NCI-H1105 (cell line): ENCODE measurements at regions not wholly inside any gene's neighbourhood (a gene's known extent, or its start where the extent isn't known, plus 50 kb on each side); places are given as distances from the start of the nearest gene placed in this dataset.
"Not testable (repeated sequence)": the region's sequence is repeated elsewhere in the genome, so short reads cannot be mapped to it uniquely, and the experiment has no call there.

ENCODE experiments used
- DNase-seq: peaks from one replicate; lab custom pipeline; 2025; lab: John Stamatoyannopoulos, UW

GRCh38 chr4:104896660-104897645, 249.7 kb upstream of the TET2 start:
- no peak for DNase-seq

- no peak for DNase-seq
Measured at GRCh38 chr4:104899863-104900262, 246.8 kb upstream of the TET2 start.

DNA sequence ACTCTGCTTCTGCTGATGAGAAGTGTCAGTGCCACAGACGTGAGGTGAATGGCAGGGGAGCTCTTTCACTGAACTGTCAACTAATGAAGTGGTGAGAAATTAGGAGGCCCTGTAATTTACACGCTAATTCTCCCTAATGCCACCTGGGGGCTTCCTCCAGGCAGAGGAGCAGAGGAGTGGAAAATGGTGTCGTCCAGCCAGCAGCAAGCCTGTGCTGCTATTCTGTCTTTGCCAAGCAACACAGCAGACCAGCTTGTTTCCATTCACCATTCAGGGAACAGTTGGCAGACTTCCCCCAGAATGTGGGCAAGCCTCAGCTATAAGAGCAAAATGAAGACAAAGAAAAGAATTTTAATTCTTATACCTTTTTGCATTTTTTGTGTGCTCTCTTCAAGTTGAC, 245.2 kb upstream of the TET2 start:
- DNase-seq, result peak; percentile 17

DNA sequence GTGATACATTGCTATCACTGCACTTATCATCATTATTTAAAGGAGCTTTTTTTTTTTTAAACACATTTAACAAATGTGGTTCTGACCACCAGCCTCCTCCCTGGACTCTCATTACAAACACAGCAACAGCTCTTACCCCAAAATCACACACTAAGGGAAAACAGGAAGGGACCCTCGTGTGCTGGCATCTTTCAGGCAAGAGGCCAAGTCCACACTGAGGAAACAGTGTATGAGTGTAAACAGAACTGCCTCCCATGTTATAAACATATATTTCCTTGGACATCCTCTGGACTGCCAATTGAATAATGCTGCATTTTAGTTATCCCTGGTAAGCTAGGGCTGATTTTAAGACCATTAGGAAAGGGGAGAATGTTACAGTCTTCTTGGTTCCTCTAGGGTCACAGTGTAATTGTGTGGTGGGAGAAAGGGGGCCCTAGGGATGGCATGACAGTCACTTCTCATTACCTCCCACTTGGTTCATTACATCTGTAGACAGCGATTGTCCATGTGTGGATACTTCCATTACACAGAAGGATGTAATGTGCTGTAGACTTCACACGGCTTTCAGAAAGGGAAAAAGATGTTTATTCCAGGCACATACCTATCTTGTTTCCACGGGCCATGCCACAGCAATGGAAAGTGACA, 244.6 kb upstream of the TET2 start:
- DNase-seq, result no peak

DNA sequence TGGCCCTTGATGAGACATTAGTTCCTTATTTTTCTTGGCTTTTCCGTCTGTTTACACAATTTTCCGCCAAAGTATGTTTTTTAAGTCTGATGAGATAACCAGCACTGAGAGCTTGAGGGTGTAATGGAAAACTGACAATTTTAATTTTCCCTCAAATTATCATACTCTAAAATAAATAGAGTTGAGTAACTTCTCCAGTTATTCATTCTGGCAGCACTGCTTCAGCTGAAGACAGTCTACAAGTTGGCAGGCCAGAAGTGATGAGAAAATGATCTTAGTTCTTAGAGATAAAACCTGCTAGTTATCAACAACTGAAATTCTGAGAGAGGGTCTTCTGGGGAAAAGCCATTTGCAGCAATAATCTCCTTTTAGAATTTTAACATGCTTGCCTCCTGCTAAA, 241.6 kb upstream of the TET2 start:
- no peak for DNase-seq

GRCh38 chr4:104905546-104905945, 241.1 kb upstream of the TET2 start:
- peak; percentile 54 for DNase-seq

DNA sequence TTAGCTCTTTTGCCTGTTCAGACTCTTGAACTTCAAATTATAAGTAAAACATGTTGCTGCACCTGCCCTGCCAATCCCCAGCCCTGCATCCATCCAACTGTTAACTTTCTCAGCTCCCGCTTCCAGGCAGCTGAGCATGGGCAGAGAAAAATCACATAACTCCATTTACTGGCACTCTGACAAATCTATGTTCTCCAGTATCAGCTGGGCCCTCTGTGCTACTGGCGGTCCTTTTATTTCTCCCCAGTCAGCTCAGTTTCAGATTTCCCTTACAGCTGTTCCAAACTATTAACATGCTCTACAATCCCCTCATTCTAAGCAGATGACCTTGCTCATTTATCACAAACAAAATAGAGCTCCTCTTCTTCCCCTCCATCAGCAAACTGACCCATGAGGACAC, 240.4 kb upstream of the TET2 start:
- peak; percentile 62 for DNase-seq

- no peak for DNase-seq
Measured at GRCh38 chr4:104907074-104907649, 239.5 kb upstream of the TET2 start.

DNA sequence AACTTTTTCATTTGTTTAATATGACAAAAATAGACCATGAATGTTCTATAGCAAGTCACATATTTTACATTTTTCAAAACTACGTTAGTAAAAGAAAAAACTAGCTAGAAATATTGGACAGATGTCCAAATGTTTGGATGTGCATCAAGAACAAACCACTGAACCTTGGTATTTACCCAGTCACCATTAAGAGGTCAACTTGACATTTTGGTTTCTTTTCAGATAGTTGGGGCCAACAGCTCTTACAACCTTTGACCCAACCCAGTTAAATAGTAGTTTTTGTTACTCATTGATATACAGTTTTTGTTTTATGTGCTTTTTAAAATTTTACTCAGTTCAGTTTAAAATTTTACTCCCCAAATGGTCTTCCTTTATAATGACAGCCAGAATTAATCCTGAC, 238.7 kb upstream of the TET2 start:
- no peak for DNase-seq

- DNase-seq, result no peak
Measured at GRCh38 chr4:104909376-104909775, 237.3 kb upstream of the TET2 start.

GRCh38 chr4:104912518-104912917, 234.2 kb upstream of the TET2 start:
- no peak for DNase-seq

GRCh38 chr4:104915373-104915772, 231.3 kb upstream of the TET2 start:
- no peak for DNase-seq

DNA sequence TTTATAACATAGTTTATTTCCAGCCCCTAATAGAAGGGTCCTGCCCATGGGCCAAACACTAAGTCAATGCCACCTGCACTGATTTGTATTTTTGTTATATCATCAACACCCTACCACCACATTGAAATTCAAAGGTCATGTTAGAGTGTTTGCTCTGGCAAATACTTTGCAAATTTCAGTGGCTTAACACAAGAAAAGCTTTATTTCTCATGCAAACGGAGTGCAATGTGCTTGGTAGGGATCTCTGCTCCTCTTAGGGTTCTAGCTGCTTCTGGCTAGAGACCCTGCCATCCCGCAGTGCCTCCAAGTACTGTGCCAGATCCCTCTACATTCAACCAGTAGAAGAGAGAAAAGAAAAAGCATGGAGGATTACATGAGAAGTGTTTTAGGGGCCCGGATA, 230.8 kb upstream of the TET2 start:
- DNase-seq, result no peak

DNA sequence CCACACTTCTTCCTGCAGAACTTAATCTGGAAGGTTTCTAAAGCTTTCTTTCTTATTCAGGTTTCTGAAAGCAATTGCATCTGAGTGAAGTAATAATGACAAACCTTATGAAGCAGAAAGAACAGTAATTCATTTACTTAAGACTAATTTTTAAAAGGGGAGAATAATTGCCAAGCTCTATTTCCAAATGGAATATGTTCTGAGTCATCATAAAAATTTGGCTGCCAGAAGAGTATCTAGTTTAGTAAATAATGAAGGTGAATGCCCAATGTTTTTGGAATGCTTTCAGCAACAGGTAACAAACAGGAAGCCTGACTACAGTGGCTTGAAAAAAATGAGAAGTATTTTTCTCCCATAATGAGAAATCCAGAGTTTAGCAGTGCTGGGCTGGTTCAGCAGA, 227.3 kb upstream of the TET2 start:
- no peak for DNase-seq

GRCh38 chr4:104930298-104930697, 216.4 kb upstream of the TET2 start:
- DNase-seq, result no peak

GRCh38 chr4:104930745-104931736, 215.6 kb upstream of the TET2 start:
- not testable (repeated sequence) for DNase-seq

GRCh38 chr4:104938624-104939023, 208.1 kb upstream of the TET2 start:
- DNase-seq, result no peak

DNA sequence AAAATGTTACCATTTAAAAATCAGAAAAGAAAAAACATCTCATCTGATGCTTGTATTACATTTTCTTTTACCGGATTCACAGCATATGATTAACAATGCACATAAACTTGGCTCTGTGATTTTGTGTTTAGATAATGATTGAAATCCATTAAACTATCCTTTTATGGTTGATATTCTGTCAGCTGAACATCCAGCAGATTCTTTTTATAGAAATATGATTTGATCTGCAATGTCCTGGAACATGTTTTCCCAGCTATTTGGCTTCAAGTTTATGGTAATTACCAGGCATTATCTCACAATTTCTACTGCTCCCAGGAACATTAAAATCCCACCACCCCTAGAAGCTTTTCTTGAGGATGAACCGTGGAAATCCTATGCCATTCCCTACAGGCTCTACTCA, 205.7 kb upstream of the TET2 start:
- no peak for DNase-seq

DNA sequence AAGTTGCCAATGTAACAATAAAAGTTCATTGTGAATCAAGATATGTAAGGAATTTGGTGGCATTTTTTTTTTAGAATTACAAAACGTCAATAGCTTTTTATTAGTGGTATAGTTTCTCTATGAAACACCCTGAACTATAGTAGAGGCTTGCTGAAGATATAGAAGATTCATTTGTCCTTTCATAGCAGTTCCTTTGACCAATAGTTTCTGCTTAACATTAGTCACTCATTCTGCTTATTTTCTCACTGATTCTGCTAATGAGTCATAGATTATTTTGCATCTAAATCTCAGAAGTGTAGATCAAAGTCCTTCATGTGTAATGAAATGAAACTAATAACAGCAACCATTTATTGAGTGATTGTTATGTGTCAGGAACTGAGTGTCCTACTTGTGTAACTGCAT, 205.0 kb upstream of the TET2 start:
- DNase-seq, result no peak

- no peak for DNase-seq
Measured at GRCh38 chr4:104942990-104943743, 203.5 kb upstream of the TET2 start.

- DNase-seq, result no peak
Measured at GRCh38 chr4:104944596-104944995, 202.1 kb upstream of the TET2 start.
